A673 (cell line): ENCODE measurements at regions not wholly inside any gene's neighbourhood (a gene's known extent, or its start where the extent isn't known, plus 50 kb on each side); places are given as distances from the start of the nearest gene placed in this dataset.

Experiments
- BruUV-seq: library from RNA; stranded (reverse); fragments of 400-500 nt; replicated peaks from 2 replicates; lab custom pipeline; 2021; lab: Mats Ljungman, UMichigan
- CTCF ChIA-PET: fragments of 300-600 bp; sonication (Branson Sonifier 250); formaldehyde crosslinking; loops from one replicate; lab custom pipeline; 2022; ENCODE audit warnings: antibody characterized with exemption; lab: Charles Lee
- POLR2A ChIA-PET: fragments of 300-600 bp; sonication (Branson Sonifier 250); formaldehyde crosslinking; loops from one replicate; lab custom pipeline; 2022; ENCODE audit warnings: antibody characterized with exemption; ENCODE audit not compliant: low non-redundant PET; lab: Charles Lee
- DNase-seq: peaks from one replicate; pipeline ENCODE4 v3.0.0-alpha.2; 2015; ENCODE audit warnings: low spot score
- H3K27ac ChIP-seq: fragments of 200-600 bp; sonication (generic); 2 replicates; pipeline ENCODE4 v1.5.1; 2016; ENCODE audit warnings: mixed run types, low read depth, mild to moderate bottlenecking, mixed read lengths, antibody characterized with exemption, low read length; ENCODE audit not compliant: poor library complexity, severe bottlenecking
- H3K27me3 ChIP-seq: fragments of 200-600 bp; sonication (generic); replicated peaks from 2 replicates; pipeline ENCODE4 v1.6.1; 2017; ENCODE audit warnings: mixed run types, low read depth, mild to moderate bottlenecking, mixed read lengths, antibody characterized with exemption, low read length; ENCODE audit not compliant: insufficient read depth, poor library complexity
- H3K36me3 ChIP-seq: fragments of 200-600 bp; sonication (generic); 2 replicates; pipeline ENCODE4 v1.6.1; 2016; ENCODE audit warnings: mixed run types, mild to moderate bottlenecking, mixed read lengths, antibody characterized with exemption, low read length; ENCODE audit not compliant: insufficient read depth, poor library complexity, severe bottlenecking
- H3K4me1 ChIP-seq: fragments of 200-600 bp; sonication (generic); 2 replicates; pipeline ENCODE4 v1.6.1; 2017; ENCODE audit warnings: mixed run types, mild to moderate bottlenecking, mixed read lengths, antibody characterized with exemption, low read length; ENCODE audit not compliant: insufficient read depth, poor library complexity, severe bottlenecking
- H3K4me3 ChIP-seq: fragments of 200-600 bp; sonication (generic); 2 replicates; pipeline ENCODE4 v1.5.1; 2016; ENCODE audit warnings: low read depth, mixed run types, mild to moderate bottlenecking, mixed read lengths, low read length; ENCODE audit not compliant: poor library complexity, severe bottlenecking
- H3K9me3 ChIP-seq: fragments of 200-600 bp; sonication (generic); 2 replicates; pipeline ENCODE4 v1.6.1; 2016; ENCODE audit warnings: mixed run types, low read depth, mild to moderate bottlenecking, mixed read lengths, antibody characterized with exemption, low read length; ENCODE audit not compliant: poor library complexity, severe bottlenecking
- EZH2 ChIP-seq: fragments of 200-600 bp; sonication (generic); IDR thresholded peaks from 2 replicates; pipeline ENCODE4 v1.6.1; 2017; ENCODE audit warnings: borderline replicate concordance, low read depth, mild to moderate bottlenecking, mixed read lengths, antibody characterized with exemption, low read length; ENCODE audit not compliant: poor library complexity, severe bottlenecking
- intact Hi-C: fragments of 100-400 bp; cut with micrococcal nuclease; formaldehyde crosslinking; loops from one replicate; pipeline ENCODE4 v1.10.0; 2022; ENCODE audit not compliant: unreplicated experiment
- TF ChIP-seq, protein P1 (sequence below): fragments of 300-800, 200-600 bp; sonication (generic); conservative IDR thresholded peaks from 2 replicates; pipeline ENCODE4 v1.5.1; 2017; ENCODE audit warnings: low read depth, mild to moderate bottlenecking, antibody characterized with exemption, low read length, moderate library complexity, mixed read lengths

DNA sequence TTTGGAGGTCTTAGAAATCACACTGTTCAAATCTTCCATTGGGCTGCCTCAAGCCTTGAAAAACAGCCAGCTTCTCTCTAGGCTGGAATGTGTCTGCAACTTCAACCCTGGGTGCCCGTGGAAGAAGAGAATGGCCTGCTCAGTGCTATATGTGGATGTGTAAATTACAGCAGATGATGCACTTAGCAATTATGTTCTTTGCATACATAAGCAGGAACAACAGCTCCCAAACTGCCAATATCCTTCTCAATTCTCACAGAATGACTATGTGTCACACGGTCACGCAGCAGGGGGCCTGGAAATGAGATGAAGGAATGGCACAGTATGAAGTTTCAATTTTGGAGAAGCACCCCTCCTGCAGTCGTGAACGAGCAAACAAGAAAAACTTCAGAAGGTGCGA, 175.2 kb upstream of the SMARCA2 start:
- no peaks in the 10 kb centered on the region for H3K9me3 ChIP-seq
- no peaks in the 10 kb centered on the region for H3K27me3 ChIP-seq
- intact Hi-C loops: loop anchor here (1.0 to 10.0 kb wide), 2 partner anchors 72 to 115 kb away; no protein-coding TSS in a partner anchor
- ChIA-PET POLR2A (no interaction called here), CTCF (no interaction called here)
- no peak overlapping the region for H3K4me3 ChIP-seq
- no peaks in the 10 kb centered on the region for H3K36me3 ChIP-seq
- DNase-seq: peak; percentile 91
- peaks cover 15% of the 10 kb centered on the region for H3K4me1 ChIP-seq
- TF ChIP-seq, protein P1, sequence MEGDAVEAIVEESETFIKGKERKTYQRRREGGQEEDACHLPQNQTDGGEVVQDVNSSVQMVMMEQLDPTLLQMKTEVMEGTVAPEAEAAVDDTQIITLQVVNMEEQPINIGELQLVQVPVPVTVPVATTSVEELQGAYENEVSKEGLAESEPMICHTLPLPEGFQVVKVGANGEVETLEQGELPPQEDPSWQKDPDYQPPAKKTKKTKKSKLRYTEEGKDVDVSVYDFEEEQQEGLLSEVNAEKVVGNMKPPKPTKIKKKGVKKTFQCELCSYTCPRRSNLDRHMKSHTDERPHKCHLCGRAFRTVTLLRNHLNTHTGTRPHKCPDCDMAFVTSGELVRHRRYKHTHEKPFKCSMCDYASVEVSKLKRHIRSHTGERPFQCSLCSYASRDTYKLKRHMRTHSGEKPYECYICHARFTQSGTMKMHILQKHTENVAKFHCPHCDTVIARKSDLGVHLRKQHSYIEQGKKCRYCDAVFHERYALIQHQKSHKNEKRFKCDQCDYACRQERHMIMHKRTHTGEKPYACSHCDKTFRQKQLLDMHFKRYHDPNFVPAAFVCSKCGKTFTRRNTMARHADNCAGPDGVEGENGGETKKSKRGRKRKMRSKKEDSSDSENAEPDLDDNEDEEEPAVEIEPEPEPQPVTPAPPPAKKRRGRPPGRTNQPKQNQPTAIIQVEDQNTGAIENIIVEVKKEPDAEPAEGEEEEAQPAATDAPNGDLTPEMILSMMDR: no peak
- TF ChIP-seq EZH2: no peak
- BruUV-seq: no TSS peak
- no peak overlapping the region for H3K27ac ChIP-seq

DNA sequence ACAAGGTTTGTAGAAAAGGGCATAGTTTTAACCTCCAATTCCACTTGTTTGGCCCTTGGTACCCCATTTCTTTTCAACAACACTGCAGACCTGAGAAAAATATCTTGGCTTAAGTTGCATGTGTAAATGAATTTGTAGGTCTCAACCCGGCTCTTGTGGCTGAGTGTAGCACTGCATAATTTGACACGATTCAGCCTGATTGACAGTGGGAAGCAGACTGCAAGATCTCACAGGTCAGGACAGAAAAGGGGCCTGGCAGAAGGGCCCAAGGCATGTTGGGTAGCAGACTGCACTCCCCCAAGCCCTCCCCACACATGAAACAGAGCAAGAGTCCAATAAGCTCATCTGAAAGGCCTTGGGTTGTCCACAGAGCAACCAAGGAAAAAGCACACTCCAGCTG, 169.7 kb upstream of the SMARCA2 start:
- peaks cover 1% of the 10 kb centered on the region for H3K4me1 ChIP-seq
- no peaks in the 10 kb centered on the region for H3K27me3 ChIP-seq

DNA sequence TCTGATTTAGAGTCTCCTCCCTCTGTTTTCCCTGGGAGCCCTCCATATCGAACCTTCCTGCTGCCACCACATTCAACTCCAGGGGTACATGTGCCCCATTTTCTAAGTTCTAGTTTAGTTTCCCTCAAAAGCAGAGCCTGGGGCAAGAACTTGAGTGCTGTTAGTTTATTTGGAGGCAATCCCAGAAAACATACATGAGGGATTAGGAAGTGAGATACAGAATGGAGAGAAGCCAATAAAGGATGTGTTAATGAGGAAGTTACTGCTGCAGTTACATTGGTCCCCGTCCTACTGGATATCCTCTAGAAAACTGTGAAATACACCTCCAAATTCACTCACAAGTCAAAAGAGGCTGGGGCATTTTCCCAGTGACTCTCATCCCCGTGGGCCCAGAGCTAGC, 159.4 kb upstream of the SMARCA2 start:
- H3K4me3 ChIP-seq: no peak overlapping the region
- no TSS peak for BruUV-seq
- intact Hi-C loops: no loop called here
- no peaks in the 10 kb centered on the region for H3K36me3 ChIP-seq
- no peak for DNase-seq
- no peak for TF ChIP-seq EZH2
- TF ChIP-seq, protein P1: no peak
- H3K4me1 ChIP-seq: no peaks in the 10 kb centered on the region
- no peak overlapping the region for H3K27ac ChIP-seq
- ChIA-PET CTCF (no interaction called here), POLR2A (no interaction called here)
- no peaks in the 10 kb centered on the region for H3K27me3 ChIP-seq
- H3K9me3 ChIP-seq: no peaks in the 10 kb centered on the region

More for the DNA sequence above, 169.7 kb upstream of the SMARCA2 start:
- ChIA-PET POLR2A (no interaction called here), CTCF (no interaction called here)
- DNase-seq: no peak
- Histone ChIP-seq H3K27ac (no peak overlapping the region), H3K36me3 (no peaks in the 10 kb centered on the region), H3K9me3 (no peaks in the 10 kb centered on the region), H3K4me3 (no peak overlapping the region)
- TF ChIP-seq, protein P1: no peak
- no peak for TF ChIP-seq EZH2
- no TSS peak for BruUV-seq
- intact Hi-C loops: no loop called here
